ENCODE measurements at regions not wholly inside any gene's neighbourhood (a gene's known extent, or its start where the extent isn't known, plus 50 kb on each side); places are given as distances from the start of the nearest gene placed in this dataset.
"Not testable (repeated sequence)": the region's sequence is repeated elsewhere in the genome, so short reads cannot be mapped to it uniquely, and the experiment has no call there.

GRCh38 chr1:115447672-115448071, 109.6 kb upstream of the NGF start:
- no peaks in the 10 kb centered on the region for H3K36me3 ChIP-seq
- DNase-seq (ENCODE audit: low spot score) (no peak), ATAC-seq (ENCODE audit: insufficient number of reproducible peaks, low FRiP score, low read depth) (no peak)
- no peak overlapping the region for H3K4me3 ChIP-seq
- H3K27me3 ChIP-seq (replicated peaks; ENCODE audit: insufficient read depth) = no peaks in the 10 kb centered on the region
- no peak for TF ChIP-seq CTCF (IDR thresholded peaks at IDR 0.05)
- no peaks in the 10 kb centered on the region for H3K9me3 ChIP-seq
- no peak overlapping the region for H3K27ac ChIP-seq
- H3K4me1 ChIP-seq (ENCODE audit: control insufficient read depth in 1 of 2, low read depth in 2 of 2) = peaks cover 0 to 8% of the 10 kb centered on the region in 2 donors

GRCh38 chr1:115445090-115445489, 107.0 kb upstream of the NGF start:
- no peaks in the 10 kb centered on the region for H3K27me3 ChIP-seq (replicated peaks; ENCODE audit: insufficient read depth)
- H3K4me1 ChIP-seq (ENCODE audit: control insufficient read depth in 1 of 2, low read depth in 2 of 2) = peaks cover 0 to under 1% of the 10 kb centered on the region in 2 donors
- ATAC-seq (ENCODE audit: insufficient number of reproducible peaks, low FRiP score, low read depth) (no peak), DNase-seq (ENCODE audit: low spot score) (no peak)
- no peak overlapping the region for H3K4me3 ChIP-seq
- no peak overlapping the region for H3K27ac ChIP-seq
- H3K9me3 ChIP-seq = no peaks in the 10 kb centered on the region
- no peaks in the 10 kb centered on the region for H3K36me3 ChIP-seq
- no peak for TF ChIP-seq CTCF (IDR thresholded peaks at IDR 0.05)

GRCh38 chr1:115440733-115441132, 102.7 kb upstream of the NGF start:
- no peaks in the 10 kb centered on the region for H3K27me3 ChIP-seq (replicated peaks; ENCODE audit: insufficient read depth)
- ATAC-seq (ENCODE audit: insufficient number of reproducible peaks, low FRiP score, low read depth) = no peak
- TF ChIP-seq CTCF (IDR thresholded peaks at IDR 0.05) = no peak

GRCh38 chr1:115439520-115439919, 101.5 kb upstream of the NGF start:
- H3K4me3 ChIP-seq; H3K9me3 ChIP-seq; ATAC-seq (ENCODE audit: insufficient number of reproducible peaks, low FRiP score, low read depth); H3K27ac ChIP-seq; H3K27me3 ChIP-seq (replicated peaks; ENCODE audit: insufficient read depth); DNase-seq (ENCODE audit: low spot score); H3K36me3 ChIP-seq; H3K4me1 ChIP-seq (ENCODE audit: control insufficient read depth in 1 of 2, low read depth in 2 of 2): not testable (repeated sequence)

More at GRCh38 chr1:115440733-115441132, 102.7 kb upstream of the NGF start:
- Histone ChIP-seq H3K27ac (no peak overlapping the region), H3K9me3 (no peaks in the 10 kb centered on the region), H3K4me3 (no peak overlapping the region), H3K36me3 (no peaks in the 10 kb centered on the region), H3K4me1 (ENCODE audit: control insufficient read depth in 1 of 2, low read depth in 2 of 2) (no peaks in the 10 kb centered on the region)
- DNase-seq (ENCODE audit: low spot score) = no peak

- Histone ChIP-seq H3K4me3 (no peak overlapping the region), H3K9me3 (no peaks in the 10 kb centered on the region), H3K27ac (no peak overlapping the region), H3K27me3 (replicated peaks; ENCODE audit: insufficient read depth) (no peaks in the 10 kb centered on the region), H3K4me1 (ENCODE audit: control insufficient read depth in 1 of 2, low read depth in 2 of 2) (peaks cover 0 to 13% of the 10 kb centered on the region in 2 donors), H3K36me3 (no peaks in the 10 kb centered on the region)
- no peak for DNase-seq (ENCODE audit: low spot score)
- no peak for TF ChIP-seq CTCF (IDR thresholded peaks at IDR 0.05)
- ATAC-seq (ENCODE audit: insufficient number of reproducible peaks, low FRiP score, low read depth) = no peak
Observed at GRCh38 chr1:115437196-115437595, 99.1 kb upstream of the NGF start.

GRCh38 chr1:115436596-115436995, 98.5 kb upstream of the NGF start:
- ATAC-seq (ENCODE audit: insufficient number of reproducible peaks, low FRiP score, low read depth) (no peak), DNase-seq (ENCODE audit: low spot score) (no peak)
- no peak for TF ChIP-seq CTCF (IDR thresholded peaks at IDR 0.05)

More at GRCh38 chr1:115436596-115436995, 98.5 kb upstream of the NGF start:
- no peak overlapping the region for H3K27ac ChIP-seq
- no peaks in the 10 kb centered on the region for H3K36me3 ChIP-seq
- H3K4me3 ChIP-seq = no peak overlapping the region
- H3K27me3 ChIP-seq (replicated peaks; ENCODE audit: insufficient read depth) = no peaks in the 10 kb centered on the region
- no peaks in the 10 kb centered on the region for H3K9me3 ChIP-seq
- H3K4me1 ChIP-seq (ENCODE audit: control insufficient read depth in 1 of 2, low read depth in 2 of 2) = peaks cover 0 to 13% of the 10 kb centered on the region in 2 donors

Measured in thoracic aorta (tissue), 2 donors.